Cardiac muscle cell (in vitro differentiated cells and primary cell): ENCODE measurements at regions not wholly inside any gene's neighbourhood (a gene's known extent, or its start where the extent isn't known, plus 50 kb on each side); places are given as distances from the start of the nearest gene placed in this dataset.

Experiments
- DNase-seq, 2 donors: peaks; one replicate each; pipeline versions ENCODE4 v3.0.0 to v3.0.0-alpha.2; 2010 to 2017; ENCODE audit warnings: low read depth in 1 of 2, low spot score in 1 of 2
- H3K27ac ChIP-seq: fragments of 200-600 bp; sonication (generic); 2 replicates; pipeline ENCODE4 v1.5.1; 2016
- H3K27me3 ChIP-seq: fragments of 200-600 bp; sonication (generic); 2 replicates; pipeline ENCODE4 v1.6.0; 2016; ENCODE audit warnings: control low read depth
- H3K36me3 ChIP-seq: fragments of 200-600 bp; sonication (generic); 2 replicates; pipeline ENCODE4 v1.5.1; 2016; ENCODE audit warnings: control low read depth
- H3K4me1 ChIP-seq: fragments of 200-600 bp; sonication (generic); 2 replicates; pipeline ENCODE4 v1.8.1; 2017; ENCODE audit warnings: low read depth, mild to moderate bottlenecking, mixed run types
- H3K4me3 ChIP-seq: fragments of 200-600 bp; sonication (generic); 2 replicates; pipeline ENCODE4 v1.5.1; 2016; ENCODE audit warnings: mild to moderate bottlenecking
- H3K9me3 ChIP-seq: fragments of 200-600 bp; sonication (generic); 2 replicates; pipeline ENCODE4 v1.5.1; 2017; ENCODE audit warnings: low read depth, mild to moderate bottlenecking, control low read depth
- TF ChIP-seq, protein P1 (sequence below): IDR thresholded peaks from 2 replicates; pipeline ENCODE4 v1.5.1; 2012; ENCODE audit warnings: low read depth, mild to moderate bottlenecking, low read length

GRCh38 chr13:74841123-74841522 lies 640.8 kb downstream of the TBC1D4 start:
- Histone ChIP-seq H3K36me3 (no peaks in the 10 kb centered on the region), H3K9me3 (no peaks in the 10 kb centered on the region), H3K27me3 (no peaks in the 10 kb centered on the region), H3K27ac (no peak overlapping the region), H3K4me1 (no peaks in the 10 kb centered on the region), H3K4me3 (no peak overlapping the region)
- no peak for DNase-seq
- TF ChIP-seq, protein P1, sequence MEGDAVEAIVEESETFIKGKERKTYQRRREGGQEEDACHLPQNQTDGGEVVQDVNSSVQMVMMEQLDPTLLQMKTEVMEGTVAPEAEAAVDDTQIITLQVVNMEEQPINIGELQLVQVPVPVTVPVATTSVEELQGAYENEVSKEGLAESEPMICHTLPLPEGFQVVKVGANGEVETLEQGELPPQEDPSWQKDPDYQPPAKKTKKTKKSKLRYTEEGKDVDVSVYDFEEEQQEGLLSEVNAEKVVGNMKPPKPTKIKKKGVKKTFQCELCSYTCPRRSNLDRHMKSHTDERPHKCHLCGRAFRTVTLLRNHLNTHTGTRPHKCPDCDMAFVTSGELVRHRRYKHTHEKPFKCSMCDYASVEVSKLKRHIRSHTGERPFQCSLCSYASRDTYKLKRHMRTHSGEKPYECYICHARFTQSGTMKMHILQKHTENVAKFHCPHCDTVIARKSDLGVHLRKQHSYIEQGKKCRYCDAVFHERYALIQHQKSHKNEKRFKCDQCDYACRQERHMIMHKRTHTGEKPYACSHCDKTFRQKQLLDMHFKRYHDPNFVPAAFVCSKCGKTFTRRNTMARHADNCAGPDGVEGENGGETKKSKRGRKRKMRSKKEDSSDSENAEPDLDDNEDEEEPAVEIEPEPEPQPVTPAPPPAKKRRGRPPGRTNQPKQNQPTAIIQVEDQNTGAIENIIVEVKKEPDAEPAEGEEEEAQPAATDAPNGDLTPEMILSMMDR, result no peak

DNA sequence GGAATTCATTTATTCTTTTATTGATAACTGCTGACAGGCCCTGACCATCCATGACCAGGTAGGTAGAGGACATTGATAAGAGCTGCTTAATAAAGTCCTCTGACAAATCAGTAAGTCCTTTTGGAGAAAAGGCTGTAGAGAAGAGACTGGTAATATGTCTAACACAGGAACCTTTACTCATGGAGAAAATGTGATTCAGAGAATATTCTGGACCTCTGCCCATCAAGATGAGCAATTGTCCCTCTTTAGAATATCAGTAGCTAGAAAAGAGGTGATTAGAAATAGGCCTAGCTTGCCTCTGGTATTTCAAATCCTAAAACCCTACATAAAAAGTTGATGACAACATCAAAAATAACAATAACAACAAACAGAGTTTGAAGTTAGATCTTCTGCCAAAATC lies 642.3 kb downstream of the TBC1D4 start:
- Histone ChIP-seq H3K9me3 (no peaks in the 10 kb centered on the region), H3K27ac (no peak overlapping the region), H3K4me3 (no peak overlapping the region), H3K36me3 (no peaks in the 10 kb centered on the region), H3K4me1 (no peaks in the 10 kb centered on the region), H3K27me3 (no peaks in the 10 kb centered on the region)
- TF ChIP-seq, protein P1, result no peak
- peak in 1 of 2 donors; percentile 4 for DNase-seq

DNA sequence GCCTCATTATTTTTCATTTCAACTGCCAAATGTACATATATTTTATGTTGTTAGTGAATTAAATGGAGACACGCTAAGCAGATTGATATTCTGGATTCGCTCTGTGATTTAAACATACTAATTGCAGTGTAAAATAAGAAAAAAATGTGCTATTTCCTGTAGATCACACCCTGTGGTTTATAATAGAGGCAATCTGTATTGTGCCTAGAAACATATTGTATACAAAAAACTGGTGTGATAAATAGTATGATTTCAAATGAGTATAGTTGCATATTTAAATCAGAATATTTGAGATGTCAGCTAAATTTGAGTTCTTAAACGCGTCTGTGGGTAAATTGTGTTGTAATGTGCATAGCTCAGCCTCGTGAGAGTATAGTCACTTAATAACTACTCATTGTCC lies 643.9 kb downstream of the TBC1D4 start:
- DNase-seq, result no peak
- Histone ChIP-seq H3K4me1 (no peaks in the 10 kb centered on the region), H3K9me3 (no peaks in the 10 kb centered on the region), H3K4me3 (no peak overlapping the region), H3K36me3 (no peaks in the 10 kb centered on the region), H3K27me3 (no peaks in the 10 kb centered on the region), H3K27ac (no peak overlapping the region)
- TF ChIP-seq, protein P1, result no peak

GRCh38 chr13:74836628-74837027 lies 645.3 kb downstream of the TBC1D4 start:
- no peak for DNase-seq
- Histone ChIP-seq H3K4me3 (no peak overlapping the region), H3K27ac (no peak overlapping the region), H3K36me3 (no peaks in the 10 kb centered on the region), H3K27me3 (no peaks in the 10 kb centered on the region), H3K9me3 (no peaks in the 10 kb centered on the region), H3K4me1 (no peaks in the 10 kb centered on the region)
- TF ChIP-seq, protein P1, result no peak

DNA sequence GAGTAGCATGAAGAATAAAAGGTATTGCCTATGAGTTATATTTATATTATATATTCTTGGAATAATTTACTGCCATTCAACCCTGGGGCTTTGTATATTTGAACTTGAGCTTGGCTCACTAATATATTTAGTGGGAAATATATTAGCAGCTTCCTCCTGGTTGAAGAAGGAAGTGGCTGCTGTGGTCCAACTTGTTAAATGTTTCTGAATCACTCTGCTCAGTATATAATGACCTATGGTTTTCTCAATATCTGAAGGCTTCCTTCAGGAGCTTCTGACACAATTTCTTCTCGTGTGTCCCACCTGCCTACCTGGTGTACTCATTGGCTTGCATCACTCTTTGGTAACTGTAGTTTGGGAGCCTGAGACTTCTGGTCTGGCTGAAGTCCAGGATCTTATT lies 646.4 kb downstream of the TBC1D4 start:
- H3K4me3 ChIP-seq, result no peak overlapping the region
- H3K27ac ChIP-seq, result no peak overlapping the region
- H3K36me3 ChIP-seq, result no peaks in the 10 kb centered on the region
- H3K9me3 ChIP-seq, result no peaks in the 10 kb centered on the region
- no peaks in the 10 kb centered on the region for H3K4me1 ChIP-seq
- no peaks in the 10 kb centered on the region for H3K27me3 ChIP-seq
- DNase-seq, result no peak
- TF ChIP-seq, protein P1, result no peak

DNA sequence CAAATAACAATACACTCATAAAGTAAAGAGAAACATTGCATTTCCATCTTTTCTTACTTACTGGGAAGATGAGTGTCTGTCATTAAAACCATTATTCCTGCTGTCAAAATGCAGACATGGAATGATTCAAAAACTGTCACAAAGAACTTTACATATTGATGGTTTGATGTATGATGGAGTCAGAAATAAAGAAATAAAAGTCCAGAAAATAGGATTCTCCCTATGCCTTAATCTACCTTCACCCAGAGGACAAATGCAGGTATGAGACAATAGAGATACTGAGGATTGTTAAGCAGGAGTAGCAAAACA lies 656.1 kb downstream of the TBC1D4 start:
- no peaks in the 10 kb centered on the region for H3K36me3 ChIP-seq
- H3K9me3 ChIP-seq, result no peaks in the 10 kb centered on the region
- no peak overlapping the region for H3K4me3 ChIP-seq
- no peaks in the 10 kb centered on the region for H3K27me3 ChIP-seq
- DNase-seq, result no peak
- TF ChIP-seq, protein P1, result no peak
- no peaks in the 10 kb centered on the region for H3K4me1 ChIP-seq
- H3K27ac ChIP-seq, result no peak overlapping the region
